ENCODE measurements at regions not wholly inside any gene's neighbourhood (a gene's known extent, or its start where the extent isn't known, plus 50 kb on each side); places are given as distances from the start of the nearest gene placed in this dataset.

DNA sequence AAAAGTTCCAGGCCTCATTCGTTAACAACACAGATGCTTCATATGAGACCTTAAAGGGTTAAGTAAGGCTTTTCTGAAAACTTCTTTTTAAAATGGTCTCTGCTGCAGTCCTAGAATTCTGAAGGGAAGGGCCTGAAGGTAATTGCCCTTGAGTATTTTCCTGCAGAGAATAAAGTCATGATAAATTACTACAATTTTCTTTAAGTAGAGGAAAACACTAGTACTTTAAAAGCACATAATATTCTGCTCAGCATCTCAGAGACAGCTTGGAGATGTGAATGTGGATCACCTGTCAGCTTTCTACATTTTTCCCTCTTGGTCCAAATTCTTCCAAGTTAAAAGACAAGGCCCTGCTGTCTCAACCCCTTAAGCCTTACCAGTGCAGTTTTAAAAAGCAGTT is 419.5 kb downstream of the MFSD1 start (continued):
- TF ChIP-seq REST (IDR thresholded peaks at IDR 0.05; ENCODE audit: low read depth) (no peak), TCF7L2 (IDR thresholded peaks at IDR 0.05; ENCODE audit: borderline replicate concordance, extremely low read depth, insufficient read depth, insufficient read length) (no peak), RAD21 (IDR thresholded peaks at IDR 0.05; ENCODE audit: low read depth) (no peak), JUND (IDR thresholded peaks at IDR 0.05) (no peak), ATF3 (IDR thresholded peaks at IDR 0.05) (no peak)

DNA sequence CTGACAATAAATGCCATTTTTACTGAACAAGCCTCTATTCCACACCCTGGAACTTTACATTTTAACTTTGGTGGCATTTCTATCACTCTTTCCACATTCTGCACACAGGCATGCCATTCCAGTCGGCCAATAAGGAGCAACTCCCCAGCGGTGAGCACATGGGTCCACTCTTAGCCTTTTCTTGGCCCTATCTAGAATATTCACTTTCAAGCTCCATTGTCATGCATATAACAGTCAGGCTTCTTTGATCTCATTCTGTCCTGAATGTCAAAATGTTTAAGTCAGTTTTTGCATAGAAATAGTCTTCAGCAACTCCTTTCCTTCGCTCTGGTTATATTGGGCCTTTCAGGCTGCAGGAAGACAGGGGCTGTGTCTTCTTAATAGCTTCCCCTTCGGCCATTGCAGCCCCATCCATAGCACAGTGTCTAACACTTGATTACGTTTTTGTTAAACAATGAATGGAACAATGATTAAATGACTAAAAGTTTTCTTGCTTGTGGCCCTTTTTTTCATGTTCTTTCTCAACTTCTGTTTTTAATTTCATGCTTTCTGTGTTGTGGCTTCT is 427.3 kb downstream of the MFSD1 start:
- H3K27ac ChIP-seq (ENCODE audit: low read depth, low read length), result no peak overlapping the region
- H3K27me3 ChIP-seq (ENCODE audit: insufficient read depth, low read length), result no peaks in the 10 kb centered on the region
- no peaks in the 10 kb centered on the region for H4K20me1 ChIP-seq (ENCODE audit: insufficient read depth)
- DNase-seq (ENCODE audit: low read depth, low spot score) (no peak), ATAC-seq (no peak)
- H3K9me3 ChIP-seq (ENCODE audit: control insufficient read depth in 1 of 2, insufficient read depth in 1 of 2, low read depth in 1 of 2, low read length in 2 of 2), result no peaks in the 10 kb centered on the region
- intact Hi-C loops (cut with micrococcal nuclease), result no loop called here
- ChIA-PET CTCF (no interaction called here), POLR2A (no interaction called here), RAD21 (ENCODE audit: low non-redundant PET in 1 of 2, low total read pairs in 2 of 2, uncharacterized antibody in 2 of 2, unreplicated experiment in 2 of 2) (no interaction called here)
- H3K36me3 ChIP-seq (ENCODE audit: control insufficient read depth in 1 of 2, insufficient read depth in 2 of 2, low read length in 2 of 2), result no peaks in the 10 kb centered on the region
- H3K4me2 ChIP-seq (ENCODE audit: low read length), result no peak overlapping the region
- H3K4me3 ChIP-seq (replicated peaks in 1 of 2; ENCODE audit: low read depth in 1 of 2, low read length in 2 of 2), result no peak overlapping the region
- H3K79me2 ChIP-seq (ENCODE audit: insufficient read depth, low read length), result no peaks in the 10 kb centered on the region
- BruUV-seq (replicated peaks), result no TSS peak
- peak overlapping the region; percentile 5 for H2AFZ ChIP-seq (ENCODE audit: low read depth, low read length, poor library complexity, severe bottlenecking)
- no peak overlapping the region for H3K9ac ChIP-seq (ENCODE audit: low read length)
- H3K4me1 ChIP-seq (ENCODE audit: control insufficient read depth in 1 of 2, insufficient read depth in 2 of 2, low read length in 2 of 2), result no peaks in the 10 kb centered on the region
- no peaks in the 10 kb centered on the region for H3K9me2 ChIP-seq (ENCODE audit: insufficient read depth)
- TF ChIP-seq FOSL1 (IDR thresholded peaks at IDR 0.05; ENCODE audit: low read depth), result no peak
- TF ChIP-seq, protein P1, sequence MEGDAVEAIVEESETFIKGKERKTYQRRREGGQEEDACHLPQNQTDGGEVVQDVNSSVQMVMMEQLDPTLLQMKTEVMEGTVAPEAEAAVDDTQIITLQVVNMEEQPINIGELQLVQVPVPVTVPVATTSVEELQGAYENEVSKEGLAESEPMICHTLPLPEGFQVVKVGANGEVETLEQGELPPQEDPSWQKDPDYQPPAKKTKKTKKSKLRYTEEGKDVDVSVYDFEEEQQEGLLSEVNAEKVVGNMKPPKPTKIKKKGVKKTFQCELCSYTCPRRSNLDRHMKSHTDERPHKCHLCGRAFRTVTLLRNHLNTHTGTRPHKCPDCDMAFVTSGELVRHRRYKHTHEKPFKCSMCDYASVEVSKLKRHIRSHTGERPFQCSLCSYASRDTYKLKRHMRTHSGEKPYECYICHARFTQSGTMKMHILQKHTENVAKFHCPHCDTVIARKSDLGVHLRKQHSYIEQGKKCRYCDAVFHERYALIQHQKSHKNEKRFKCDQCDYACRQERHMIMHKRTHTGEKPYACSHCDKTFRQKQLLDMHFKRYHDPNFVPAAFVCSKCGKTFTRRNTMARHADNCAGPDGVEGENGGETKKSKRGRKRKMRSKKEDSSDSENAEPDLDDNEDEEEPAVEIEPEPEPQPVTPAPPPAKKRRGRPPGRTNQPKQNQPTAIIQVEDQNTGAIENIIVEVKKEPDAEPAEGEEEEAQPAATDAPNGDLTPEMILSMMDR (IDR thresholded peaks at IDR 0.05 in 2 of 3, conservative IDR thresholded peaks at IDR 0.05 in 1 of 3; ENCODE audit: borderline replicate concordance in 1 of 3, insufficient read depth in 1 of 3, low read depth in 2 of 3, low read length in 2 of 3), result no peak
- no peak for TF ChIP-seq MAX (IDR thresholded peaks at IDR 0.05)
- no peak for TF ChIP-seq EZH2 (IDR thresholded peaks at IDR 0.05)
- no peak for TF ChIP-seq YY1 (IDR thresholded peaks at IDR 0.05; ENCODE audit: extremely low read depth, insufficient replicate concordance, low read depth, low read length)
- TF ChIP-seq SIN3A (IDR thresholded peaks at IDR 0.05; ENCODE audit: low read depth), result no peak
- no peak for TF ChIP-seq RAD21 (IDR thresholded peaks at IDR 0.05; ENCODE audit: low read depth)
- TF ChIP-seq ZNF274 (IDR thresholded peaks at IDR 0.05; ENCODE audit: low read depth, low read length), result no peak
- TF ChIP-seq POLR2A (IDR thresholded peaks at IDR 0.05; ENCODE audit: borderline replicate concordance, extremely low read depth, insufficient read depth, insufficient read length), result no peak
- TF ChIP-seq, protein P2, sequence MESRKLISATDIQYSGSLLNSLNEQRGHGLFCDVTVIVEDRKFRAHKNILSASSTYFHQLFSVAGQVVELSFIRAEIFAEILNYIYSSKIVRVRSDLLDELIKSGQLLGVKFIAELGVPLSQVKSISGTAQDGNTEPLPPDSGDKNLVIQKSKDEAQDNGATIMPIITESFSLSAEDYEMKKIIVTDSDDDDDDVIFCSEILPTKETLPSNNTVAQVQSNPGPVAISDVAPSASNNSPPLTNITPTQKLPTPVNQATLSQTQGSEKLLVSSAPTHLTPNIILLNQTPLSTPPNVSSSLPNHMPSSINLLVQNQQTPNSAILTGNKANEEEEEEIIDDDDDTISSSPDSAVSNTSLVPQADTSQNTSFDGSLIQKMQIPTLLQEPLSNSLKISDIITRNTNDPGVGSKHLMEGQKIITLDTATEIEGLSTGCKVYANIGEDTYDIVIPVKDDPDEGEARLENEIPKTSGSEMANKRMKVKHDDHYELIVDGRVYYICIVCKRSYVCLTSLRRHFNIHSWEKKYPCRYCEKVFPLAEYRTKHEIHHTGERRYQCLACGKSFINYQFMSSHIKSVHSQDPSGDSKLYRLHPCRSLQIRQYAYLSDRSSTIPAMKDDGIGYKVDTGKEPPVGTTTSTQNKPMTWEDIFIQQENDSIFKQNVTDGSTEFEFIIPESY (IDR thresholded peaks at IDR 0.05; ENCODE audit: extremely low read depth, insufficient replicate concordance, low read length), result no peak
- TF ChIP-seq ATF3 (IDR thresholded peaks at IDR 0.05), result no peak
- TF ChIP-seq ZFX (IDR thresholded peaks at IDR 0.05), result no peak
- TF ChIP-seq SP1 (IDR thresholded peaks at IDR 0.05; ENCODE audit: low read depth), result no peak

Measured in HCT116 (cell line).